HG03378 (cell line): ENCODE measurements at regions not wholly inside any gene's neighbourhood (a gene's known extent, or its start where the extent isn't known, plus 50 kb on each side); places are given as distances from the start of the nearest gene placed in this dataset.
"Not testable (repeated sequence)": the region's sequence is repeated elsewhere in the genome, so short reads cannot be mapped to it uniquely, and the experiment has no call there.

Experiments
- ATAC-seq: cut with Tn5 transposase; IDR thresholded peaks from one replicate; pipeline ENCODE4 v1.9.1; 2021; ENCODE audit warnings: mild to moderate bottlenecking, moderate library complexity; ENCODE audit not compliant: unreplicated experiment

GRCh38 chr1:95659588-95659987 lies 425.6 kb downstream of the RWDD3 start:
- no peak for ATAC-seq

DNA sequence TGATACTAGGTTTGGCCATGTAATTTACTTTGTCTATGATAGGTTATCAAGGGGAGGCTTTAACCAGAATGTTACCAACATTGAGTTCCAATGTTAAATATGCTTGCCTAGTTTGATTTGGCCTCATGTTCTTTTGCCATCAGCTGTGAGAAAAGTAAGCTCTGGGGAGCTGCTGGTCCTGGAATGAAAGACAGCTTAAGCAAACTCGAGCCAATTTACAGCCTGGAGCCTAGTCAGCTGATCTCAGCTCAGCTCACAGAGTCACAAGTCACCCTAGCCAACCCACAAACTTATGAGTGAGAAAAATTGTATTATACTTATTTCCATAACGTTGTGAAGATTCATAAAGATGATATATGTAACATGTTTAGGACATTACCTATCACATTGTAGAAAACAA lies 426.7 kb downstream of the RWDD3 start:
- ATAC-seq = no peak

GRCh38 chr1:95663530-95663929 lies 429.5 kb downstream of the RWDD3 start:
- not testable (repeated sequence) for ATAC-seq

- ATAC-seq = no peak
Observed at GRCh38 chr1:95668165-95668564, 434.2 kb downstream of the RWDD3 start.

DNA sequence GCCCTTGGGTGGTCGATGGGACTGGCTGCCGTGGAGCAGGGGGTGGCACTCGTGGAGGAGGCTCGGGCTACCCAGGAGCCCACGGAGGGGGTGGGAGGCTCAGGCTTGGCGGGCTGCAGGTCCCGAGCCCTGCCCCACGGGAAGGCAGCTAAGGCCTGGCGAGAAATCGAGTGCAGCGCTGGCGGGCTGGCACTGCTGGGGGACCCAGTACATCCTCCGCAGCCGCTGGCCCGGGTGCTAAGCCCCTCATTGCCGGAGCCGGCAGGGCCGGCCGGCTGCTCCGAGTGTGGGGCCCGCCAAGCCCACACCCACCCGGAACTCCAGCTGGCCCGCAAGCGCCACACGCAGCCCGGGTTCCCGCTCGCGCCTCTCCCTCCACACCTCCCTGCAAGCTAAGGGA lies 435.6 kb downstream of the RWDD3 start:
- ATAC-seq = not testable (repeated sequence)

DNA sequence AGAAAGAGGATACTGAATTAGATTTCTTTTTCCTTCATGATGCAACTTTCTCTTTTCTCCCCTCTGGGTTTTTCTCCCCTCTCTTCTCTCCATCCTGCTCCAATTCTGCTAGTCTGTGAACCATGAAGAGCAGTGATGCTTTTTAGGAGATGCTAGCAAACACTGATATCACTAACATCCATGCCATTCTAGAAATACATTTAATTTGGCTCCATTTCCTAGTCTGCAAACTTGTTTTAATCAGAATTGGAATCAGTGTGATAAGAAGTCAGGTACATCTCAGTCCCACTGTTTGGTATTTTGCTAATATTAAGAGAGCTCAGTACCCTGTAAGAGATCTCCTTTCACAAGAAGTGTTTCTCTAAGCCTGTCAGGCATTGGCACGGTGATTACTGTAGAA lies 437.1 kb downstream of the RWDD3 start:
- no peak for ATAC-seq

- no peak for ATAC-seq
Observed at GRCh38 chr1:95679262-95679661, 445.3 kb downstream of the RWDD3 start.

DNA sequence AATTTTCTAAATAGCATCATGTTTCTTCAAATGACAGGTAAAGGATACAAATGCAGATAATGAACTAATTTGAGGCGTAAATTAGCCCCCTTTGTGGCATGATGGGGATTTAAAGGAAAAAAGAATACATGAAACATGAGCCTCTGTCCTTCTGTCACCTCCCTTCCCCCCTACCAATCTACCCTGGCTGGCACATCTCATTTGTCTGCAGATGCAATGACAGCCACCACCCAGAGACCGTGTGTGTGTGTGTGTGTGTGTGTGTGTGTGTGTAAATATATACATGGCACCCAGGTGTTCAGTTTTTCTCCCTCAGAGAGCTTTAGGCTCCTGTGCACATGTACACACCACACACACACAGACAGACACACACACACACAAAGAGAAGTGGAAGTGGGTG lies 451.1 kb downstream of the RWDD3 start:
- ATAC-seq = no peak

DNA sequence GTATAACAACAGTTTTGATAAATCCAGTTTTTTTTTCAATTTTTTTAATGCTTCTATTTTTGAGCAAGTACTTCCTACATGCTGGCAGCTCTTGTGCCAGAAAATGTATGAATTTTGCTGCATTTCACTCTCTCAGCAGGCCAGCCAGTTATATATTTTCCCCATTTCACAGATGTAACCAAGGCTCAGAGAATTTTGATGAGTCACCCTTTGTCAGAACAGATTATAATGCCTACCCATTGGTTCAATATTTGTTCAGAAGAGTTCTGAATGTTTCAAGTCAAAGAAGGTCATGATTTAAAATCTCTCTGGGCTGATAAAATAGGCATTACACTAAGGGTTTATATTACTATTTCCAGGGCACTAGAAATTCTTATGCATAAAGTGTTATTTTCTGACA lies 452.2 kb downstream of the RWDD3 start:
- ATAC-seq = no peak

DNA sequence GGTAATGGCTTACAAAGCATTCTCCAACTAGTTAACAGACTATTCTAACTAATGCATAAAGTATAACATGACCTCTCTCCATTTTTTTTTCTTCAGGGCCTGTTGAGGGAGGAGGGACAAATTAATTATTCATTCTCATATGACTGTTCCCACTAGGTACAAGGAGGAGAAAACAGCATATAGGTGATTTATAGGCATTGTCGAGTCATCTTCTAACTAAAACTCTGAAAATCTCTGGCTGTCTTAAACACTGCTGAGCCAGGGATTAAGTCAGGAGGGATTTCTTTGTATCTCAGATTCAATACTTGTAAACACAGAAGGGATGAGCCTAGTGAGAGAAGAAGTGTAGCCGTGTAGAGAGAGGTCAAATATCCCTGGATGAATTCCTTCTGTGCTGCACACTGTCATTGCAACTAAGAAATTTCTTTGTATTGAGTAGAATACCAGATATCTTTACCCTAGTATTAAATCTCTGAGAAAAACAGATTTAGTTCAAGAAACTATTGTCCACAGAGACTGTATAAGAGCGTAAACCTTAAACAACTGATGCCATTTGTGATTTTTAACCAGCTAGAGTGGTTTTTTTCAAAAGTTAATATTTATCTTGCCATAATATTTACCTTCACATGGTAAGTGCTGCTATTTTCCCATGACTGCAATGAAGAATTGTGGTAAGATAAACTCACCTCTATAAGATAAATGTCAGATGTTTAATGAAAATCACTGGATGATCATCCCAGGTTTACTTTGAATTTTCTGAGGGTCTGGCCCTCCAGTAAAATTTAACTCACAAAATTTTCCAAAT lies 465.3 kb downstream of the RWDD3 start:
- no peak for ATAC-seq

- no peak for ATAC-seq
Observed at GRCh38 chr1:95701450-95702173, 467.6 kb downstream of the RWDD3 start.

GRCh38 chr1:95703046-95703445 lies 469.0 kb downstream of the RWDD3 start:
- no peak for ATAC-seq

DNA sequence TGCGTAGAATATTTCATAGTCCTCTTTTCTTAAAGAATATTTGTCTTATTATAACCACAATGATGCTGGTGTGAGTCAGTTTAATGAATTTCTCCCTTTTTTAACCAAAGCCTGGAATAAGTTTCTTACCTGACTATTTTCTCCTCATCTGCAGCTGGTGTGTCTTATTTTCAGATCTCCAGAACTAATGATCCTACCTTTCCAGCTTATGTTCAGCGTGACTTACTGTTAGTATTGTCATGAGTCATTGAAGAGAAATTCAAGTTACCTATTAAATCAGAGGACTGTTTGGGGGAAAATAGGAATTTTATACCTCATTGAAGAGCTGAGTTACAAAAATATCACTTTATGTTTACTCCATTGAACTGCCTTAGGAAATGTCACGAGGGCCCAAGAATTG lies 482.1 kb downstream of the RWDD3 start:
- no peak for ATAC-seq

DNA sequence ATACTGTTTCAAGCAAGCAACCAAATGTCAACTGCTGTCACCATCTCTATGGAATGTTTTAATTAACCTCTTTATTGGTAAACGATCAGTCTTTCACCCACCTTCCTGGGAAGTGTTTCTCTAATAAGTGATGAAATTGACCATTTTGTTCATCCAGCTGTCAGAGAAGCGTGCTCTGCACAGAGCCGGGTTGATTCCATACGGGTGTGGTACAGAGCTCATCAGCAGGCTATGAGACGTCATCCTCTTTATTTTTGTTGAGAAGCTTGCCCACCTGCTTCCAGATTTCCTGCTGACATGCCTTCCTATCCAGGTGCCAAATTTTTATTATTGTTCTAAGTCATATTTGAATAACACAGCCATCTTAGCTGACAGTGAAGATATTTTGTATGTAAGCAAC lies 482.5 kb downstream of the RWDD3 start:
- ATAC-seq = no peak

DNA sequence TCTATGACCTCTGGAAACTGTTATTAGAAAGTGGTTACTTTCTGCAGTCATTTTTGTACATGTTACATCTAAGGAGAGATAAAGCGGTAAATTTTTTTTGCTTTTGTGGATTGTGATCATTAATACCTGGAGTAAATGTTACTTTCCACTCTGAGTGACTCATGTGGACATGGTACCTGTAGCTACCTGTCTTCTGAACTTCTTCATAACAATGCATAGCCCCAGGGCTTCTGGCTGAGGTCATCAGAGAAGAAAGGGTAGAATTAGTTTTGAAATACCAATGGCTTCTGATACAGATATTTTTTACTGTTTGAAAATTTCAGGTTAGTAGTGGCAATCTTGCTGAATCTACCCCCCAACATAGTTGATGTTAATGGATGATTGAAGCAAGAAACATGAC lies 489.3 kb downstream of the RWDD3 start:
- no peak for ATAC-seq

DNA sequence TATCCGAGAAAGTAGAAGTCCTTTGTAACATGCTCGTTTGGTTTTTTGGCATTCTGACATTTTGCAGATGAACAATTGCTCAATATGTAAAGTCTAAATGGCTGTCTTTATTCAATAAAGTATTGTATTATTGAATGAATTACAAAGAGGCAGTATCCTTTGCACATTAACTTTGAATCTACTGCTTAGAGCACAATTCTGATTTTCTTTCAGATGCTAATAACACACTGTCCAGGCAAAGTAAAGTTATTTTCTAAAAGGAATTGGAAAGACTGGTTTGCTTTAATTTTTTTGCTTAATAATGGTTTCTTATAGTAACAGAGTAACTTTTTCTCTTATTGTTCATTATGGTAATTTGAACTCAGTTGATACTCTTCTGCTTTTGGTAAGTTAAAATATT lies 494.8 kb downstream of the RWDD3 start:
- ATAC-seq = no peak

DNA sequence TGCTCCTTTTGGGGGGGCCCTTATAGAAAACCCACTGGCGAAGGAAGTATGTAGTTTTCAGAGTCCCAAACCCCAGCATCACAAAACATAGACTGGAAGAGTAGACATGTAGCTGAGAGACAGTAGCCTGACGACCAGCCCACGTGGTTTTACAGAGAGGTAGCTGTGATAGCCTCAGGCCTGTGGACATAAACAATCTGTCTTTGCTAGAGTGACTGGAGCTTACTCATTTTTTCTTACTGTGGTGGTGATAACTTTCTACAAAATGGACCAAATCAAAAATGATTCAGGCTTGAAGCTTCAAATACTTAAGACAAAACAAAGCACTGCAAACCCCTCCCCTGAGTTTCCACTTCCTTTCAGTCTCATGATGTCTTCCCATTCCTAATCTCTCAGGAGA lies 497.0 kb downstream of the RWDD3 start:
- no peak for ATAC-seq

- no peak for ATAC-seq
Observed at GRCh38 chr1:95731466-95731865, 497.5 kb downstream of the RWDD3 start.

DNA sequence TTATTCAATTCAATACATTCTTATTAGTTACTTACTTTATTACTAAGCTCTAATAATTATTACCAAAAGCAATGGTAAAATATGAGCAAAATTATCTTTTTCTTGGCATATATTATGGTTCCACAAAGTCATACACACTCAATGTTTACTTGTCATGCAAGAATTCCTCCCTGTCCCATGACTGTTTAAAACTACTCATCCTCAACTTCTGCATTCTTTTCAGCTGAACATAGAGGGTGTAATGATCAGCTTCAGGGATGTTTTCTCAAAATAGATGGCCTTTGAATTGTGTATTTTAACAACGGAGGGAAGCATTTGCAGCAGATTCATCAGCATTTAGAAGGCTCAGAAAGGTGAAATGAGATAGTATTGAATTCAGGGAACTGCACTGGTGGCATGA lies 499.0 kb downstream of the RWDD3 start:
- no peak for ATAC-seq

DNA sequence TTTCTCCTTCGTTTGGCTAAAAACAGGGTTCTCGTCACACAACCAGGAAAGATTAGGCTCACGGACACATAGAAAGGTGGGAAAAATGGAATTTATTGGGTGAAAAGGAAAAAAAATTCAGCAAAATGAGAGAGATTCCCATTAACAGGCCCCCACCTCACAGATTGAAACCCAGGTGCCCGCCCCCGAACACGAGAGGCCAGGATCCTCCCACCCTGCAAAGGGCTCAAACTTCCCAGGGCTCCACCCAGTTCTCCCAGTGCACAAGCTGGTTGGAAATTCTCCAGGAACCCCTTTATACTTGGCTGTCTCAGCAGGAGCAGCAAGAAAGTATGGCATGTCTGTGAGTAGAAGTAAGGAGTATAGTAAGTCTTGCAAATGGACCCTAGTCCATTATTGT lies 499.7 kb downstream of the RWDD3 start:
- ATAC-seq = no peak

- no peak for ATAC-seq
Observed at GRCh38 chr1:95734560-95734959, 500.6 kb downstream of the RWDD3 start.

- ATAC-seq = no peak
Observed at GRCh38 chr1:95742591-95743089, 508.6 kb downstream of the RWDD3 start.
